ENCODE measurements at regions not wholly inside any gene's neighbourhood (a gene's known extent, or its start where the extent isn't known, plus 50 kb on each side); places are given as distances from the start of the nearest gene placed in this dataset.

DNA sequence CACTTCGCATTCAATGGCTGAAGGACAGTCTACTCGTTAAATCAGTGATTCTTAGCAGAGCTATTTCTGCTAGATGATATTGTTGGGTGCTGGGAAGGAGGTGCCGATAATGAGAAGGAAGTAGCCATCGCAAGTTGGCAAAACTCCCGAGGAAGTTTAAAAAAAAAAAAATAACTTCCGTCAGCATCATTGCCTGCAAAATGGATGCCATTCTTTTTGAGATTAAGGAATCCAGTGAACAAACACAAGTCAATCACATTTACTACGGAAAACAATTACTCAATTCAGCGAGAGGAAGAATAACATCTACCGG, 74.4 kb upstream of the SFMBT2 start:
- TF ChIP-seq POLR2A (IDR thresholded peaks at IDR 0.05), result no peak
- TF ChIP-seq, protein P1, sequence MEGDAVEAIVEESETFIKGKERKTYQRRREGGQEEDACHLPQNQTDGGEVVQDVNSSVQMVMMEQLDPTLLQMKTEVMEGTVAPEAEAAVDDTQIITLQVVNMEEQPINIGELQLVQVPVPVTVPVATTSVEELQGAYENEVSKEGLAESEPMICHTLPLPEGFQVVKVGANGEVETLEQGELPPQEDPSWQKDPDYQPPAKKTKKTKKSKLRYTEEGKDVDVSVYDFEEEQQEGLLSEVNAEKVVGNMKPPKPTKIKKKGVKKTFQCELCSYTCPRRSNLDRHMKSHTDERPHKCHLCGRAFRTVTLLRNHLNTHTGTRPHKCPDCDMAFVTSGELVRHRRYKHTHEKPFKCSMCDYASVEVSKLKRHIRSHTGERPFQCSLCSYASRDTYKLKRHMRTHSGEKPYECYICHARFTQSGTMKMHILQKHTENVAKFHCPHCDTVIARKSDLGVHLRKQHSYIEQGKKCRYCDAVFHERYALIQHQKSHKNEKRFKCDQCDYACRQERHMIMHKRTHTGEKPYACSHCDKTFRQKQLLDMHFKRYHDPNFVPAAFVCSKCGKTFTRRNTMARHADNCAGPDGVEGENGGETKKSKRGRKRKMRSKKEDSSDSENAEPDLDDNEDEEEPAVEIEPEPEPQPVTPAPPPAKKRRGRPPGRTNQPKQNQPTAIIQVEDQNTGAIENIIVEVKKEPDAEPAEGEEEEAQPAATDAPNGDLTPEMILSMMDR (IDR thresholded peaks at IDR 0.05), result no peak
